HG02973 (cell line): ENCODE measurements at regions not wholly inside any gene's neighbourhood (a gene's known extent, or its start where the extent isn't known, plus 50 kb on each side); places are given as distances from the start of the nearest gene placed in this dataset.

Experiments
- ATAC-seq: cut with Tn5 transposase; IDR thresholded peaks from one replicate; pipeline ENCODE4 v1.9.1; 2021; ENCODE audit warnings: moderate library complexity; ENCODE audit not compliant: unreplicated experiment

DNA sequence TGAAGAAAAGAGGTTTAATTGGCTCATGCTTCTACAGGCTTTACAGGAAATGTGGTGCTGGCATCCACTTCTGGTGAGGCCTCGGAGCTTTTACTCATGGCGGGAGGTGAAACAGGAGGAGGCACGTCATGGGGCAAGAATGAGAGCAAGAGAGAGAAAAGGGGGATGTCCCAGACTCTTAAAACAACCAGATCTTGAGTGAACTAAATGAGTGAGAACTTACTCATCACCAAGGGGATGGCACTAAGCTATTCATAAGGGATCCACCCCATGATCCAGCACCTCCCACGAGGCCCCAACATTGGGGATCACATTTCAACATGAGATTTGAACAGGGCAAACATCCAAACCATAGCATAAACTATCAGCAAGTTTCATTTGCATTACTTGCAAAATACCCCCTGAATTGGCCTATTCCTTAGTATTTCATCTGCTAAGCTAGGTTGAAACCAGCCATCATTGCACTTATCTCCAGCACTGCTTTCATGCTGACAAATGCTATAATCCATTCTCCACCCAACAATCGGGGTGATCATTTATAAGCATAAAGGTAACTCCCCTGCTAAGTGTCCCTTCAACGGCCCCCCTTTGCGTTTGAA, 179.0 kb downstream of the NOC3L start:
- ATAC-seq = no peak

DNA sequence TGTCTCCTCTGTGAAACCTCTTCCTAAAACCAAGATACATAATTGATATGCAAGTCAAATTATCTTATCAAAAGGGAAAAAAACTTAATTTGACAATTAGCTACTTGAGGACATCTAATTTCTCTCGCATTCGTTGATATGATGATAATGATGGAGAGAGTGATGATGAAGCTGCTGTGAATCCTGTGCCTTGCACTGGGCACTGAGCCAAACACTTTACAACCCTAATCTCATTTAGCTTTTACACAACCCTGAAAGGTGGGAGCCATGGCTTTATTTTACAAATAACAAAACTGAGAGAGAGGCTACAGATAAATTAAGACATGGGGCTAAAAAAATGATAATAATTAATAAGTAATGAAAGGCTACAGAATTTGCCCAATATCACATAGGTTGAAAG, 176.0 kb downstream of the NOC3L start:
- ATAC-seq = no peak

DNA sequence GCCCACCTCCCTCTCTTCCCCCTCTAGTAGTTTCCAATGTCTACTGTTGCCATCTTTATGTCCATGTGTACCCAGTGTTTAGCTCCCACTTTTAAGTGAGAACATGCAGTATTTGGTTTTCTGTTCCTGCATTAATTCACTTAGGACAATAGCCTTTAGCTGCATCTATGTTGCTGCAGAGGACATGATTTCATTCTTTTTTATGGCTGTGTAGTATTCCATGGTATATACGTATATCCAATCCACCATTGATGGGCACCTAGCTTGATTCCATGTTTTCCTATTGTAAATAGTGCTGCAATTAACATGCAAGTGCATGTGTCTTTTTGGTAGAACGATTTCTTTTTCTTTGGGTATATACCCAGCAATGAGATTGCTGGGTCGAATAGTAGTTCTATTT, 170.4 kb downstream of the NOC3L start:
- no peak for ATAC-seq

GRCh38 chr10:94192974-94193373, 169.8 kb downstream of the NOC3L start:
- no peak for ATAC-seq

DNA sequence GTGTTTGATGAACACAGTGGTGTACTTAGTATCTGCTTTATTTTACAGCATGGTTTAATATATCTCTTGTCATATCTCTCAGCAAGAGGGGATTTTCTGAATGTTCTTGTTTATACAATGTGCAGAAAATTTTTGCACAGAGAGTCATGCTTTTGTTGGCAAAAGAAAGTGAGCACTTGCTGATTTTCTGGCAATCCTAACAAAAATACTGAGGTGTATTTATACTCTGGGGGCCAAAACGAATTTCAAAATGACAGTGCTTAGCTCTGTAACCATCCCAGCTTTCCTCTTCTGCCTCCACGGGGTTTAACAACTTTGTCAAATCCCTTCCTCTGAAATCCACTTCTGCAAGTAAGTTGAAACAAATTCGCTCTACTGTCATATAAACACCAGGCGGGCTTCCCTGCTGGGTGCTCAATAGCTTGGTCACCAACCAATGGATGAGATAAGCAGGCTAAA, 169.2 kb downstream of the NOC3L start:
- ATAC-seq = no peak

- ATAC-seq = no peak
Observed at GRCh38 chr10:94194256-94194655, 168.5 kb downstream of the NOC3L start.

- no peak for ATAC-seq
Observed at GRCh38 chr10:94197241-94197640, 165.5 kb downstream of the NOC3L start.

- no peak for ATAC-seq
Observed at GRCh38 chr10:94198324-94198723, 164.4 kb downstream of the NOC3L start.

DNA sequence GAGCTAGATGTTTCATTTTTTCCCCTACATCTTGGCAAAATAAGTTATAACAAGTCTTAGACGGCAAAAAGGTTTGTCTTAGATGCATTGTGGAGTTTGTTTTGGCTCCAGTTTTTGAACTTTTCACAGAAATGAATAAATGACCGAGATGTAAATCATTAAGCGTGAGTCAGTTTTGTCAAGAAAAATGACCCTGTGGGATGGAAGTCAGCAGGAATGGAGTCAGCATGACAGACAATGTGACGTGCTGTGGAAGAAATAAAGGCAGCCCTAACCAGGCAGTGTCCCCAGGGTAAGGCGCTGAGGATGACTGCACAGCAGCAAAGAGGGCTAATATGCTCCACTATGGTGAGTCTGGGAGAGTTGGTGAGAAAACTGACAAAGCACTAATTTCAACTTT, 163.2 kb downstream of the NOC3L start:
- ATAC-seq = no peak

- ATAC-seq = no peak
Observed at GRCh38 chr10:94200146-94200837, 162.4 kb downstream of the NOC3L start.

DNA sequence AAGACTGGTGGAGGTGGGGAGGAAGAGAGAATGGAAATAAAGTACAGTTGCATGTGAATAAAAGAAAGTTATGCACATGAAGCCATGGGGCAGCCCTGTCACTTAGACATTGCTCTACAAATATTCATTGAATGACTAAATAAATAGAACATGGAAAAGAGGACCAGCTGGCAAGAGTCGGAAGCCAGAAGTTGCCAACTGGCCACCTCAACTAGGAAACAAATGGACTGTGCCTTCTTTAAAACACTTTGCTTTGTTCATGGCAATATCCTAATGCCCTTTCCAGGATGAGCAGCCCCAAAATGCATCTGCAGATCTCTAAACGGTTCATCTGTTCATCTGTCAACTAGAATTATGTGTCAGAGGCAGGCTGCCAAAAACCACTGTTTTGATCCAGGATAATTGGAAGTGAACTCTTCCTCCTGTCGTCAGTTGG, 157.3 kb downstream of the NOC3L start:
- ATAC-seq = no peak

DNA sequence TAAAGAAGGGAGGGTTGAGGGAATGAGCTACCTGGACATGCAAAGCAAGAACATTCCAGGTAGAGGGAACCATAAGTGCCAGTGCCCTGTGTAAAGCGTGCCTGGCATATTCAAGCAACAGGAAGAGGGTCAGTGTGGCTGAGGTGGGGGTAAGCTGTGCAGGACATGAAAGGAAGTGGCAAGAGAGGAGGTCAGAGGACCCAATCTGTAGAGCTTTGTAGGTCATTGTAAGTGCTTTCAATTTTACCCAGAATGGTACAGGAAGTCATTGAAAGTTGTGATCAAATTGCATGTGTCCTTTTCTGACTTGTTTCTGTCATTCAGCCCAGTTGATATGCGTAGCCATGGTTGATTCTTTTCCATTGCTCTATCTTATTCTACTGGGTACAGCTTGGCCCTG, 156.6 kb downstream of the NOC3L start:
- ATAC-seq = no peak

GRCh38 chr10:94208315-94208714, 154.4 kb downstream of the NOC3L start:
- no peak for ATAC-seq

- no peak for ATAC-seq
Observed at GRCh38 chr10:94210440-94211168, 152.1 kb downstream of the NOC3L start.

GRCh38 chr10:94211169-94211510, 151.6 kb downstream of the NOC3L start:
- ATAC-seq = no peak

DNA sequence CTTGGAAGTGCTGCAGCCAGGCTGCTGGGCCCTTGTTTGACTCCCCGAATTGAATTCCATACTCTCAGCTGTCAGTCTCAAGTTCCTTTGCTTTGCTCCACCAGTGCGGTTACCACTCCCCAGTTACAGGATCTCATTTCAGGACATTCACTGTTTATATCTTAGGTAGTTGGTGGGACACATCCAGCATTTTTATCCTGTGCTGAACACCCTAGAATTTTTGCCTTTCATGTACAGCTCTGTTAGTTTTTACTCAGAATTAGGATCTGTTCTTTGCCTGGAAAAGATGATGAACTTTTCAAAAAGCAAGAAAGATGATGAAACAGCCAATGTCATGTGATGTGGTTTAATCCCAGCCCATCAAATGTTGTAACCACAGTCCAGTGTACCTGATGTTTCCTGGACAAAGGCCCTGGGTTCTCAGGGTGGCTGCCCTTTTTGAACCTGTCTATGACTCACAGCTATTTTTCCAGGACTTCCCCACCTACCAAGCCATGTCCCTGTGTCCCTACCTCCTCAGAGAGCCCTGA, 149.7 kb downstream of the NOC3L start:
- no peak for ATAC-seq

- ATAC-seq = no peak
Observed at GRCh38 chr10:94213980-94214379, 148.8 kb downstream of the NOC3L start.

- ATAC-seq = no peak
Observed at GRCh38 chr10:94214481-94214893, 148.3 kb downstream of the NOC3L start.

- no peak for ATAC-seq
Observed at GRCh38 chr10:94216201-94216600, 146.5 kb downstream of the NOC3L start.

GRCh38 chr10:94217411-94217810, 145.3 kb downstream of the NOC3L start:
- ATAC-seq = no peak

DNA sequence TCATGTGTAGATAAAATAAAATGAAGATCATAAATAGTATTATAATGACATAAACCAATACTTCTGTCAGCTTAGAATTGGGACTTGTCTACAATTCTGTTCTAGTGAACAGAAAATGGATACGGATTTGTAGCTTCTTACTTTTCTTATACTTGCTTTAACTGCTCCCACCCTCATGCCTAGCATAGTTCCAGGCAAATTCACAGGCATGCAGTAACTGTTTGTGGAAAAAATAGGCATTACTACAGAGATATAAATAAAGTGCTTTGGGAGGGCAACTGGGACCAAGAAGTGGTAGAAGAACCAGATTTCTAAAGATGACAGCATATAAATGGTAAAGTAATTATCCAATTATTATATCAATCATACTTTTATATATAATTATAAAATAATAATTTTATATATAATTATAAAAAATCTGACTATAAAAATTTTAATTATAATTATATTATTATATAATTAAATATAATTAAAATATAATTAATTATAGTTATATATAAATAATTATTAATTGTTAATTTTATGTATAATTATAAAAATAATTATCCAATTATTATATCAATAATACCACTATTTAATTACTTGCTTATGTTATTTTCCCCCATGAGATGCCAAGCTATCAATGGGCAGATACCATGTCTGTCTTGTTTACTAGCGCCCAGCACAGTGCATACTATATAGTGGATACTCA, 144.1 kb downstream of the NOC3L start:
- ATAC-seq = no peak
